ENCODE measurements at regions not wholly inside any gene's neighbourhood (a gene's known extent, or its start where the extent isn't known, plus 50 kb on each side); places are given as distances from the start of the nearest gene placed in this dataset.

- TF ChIP-seq ZNF462 (CRISPR knock-in tag; IDR thresholded peaks at IDR 0.05): no peak
- no peak for TF ChIP-seq ETS1 (IDR thresholded peaks at IDR 0.05)
Measured at GRCh38 chr3:159488602-159489001, 500.0 kb upstream of the IL12A start (continued).

GRCh38 chr3:159497361-159497760 is 491.3 kb upstream of the IL12A start:
- ATAC-seq (no peak), DNase-seq (ENCODE audit: low spot score) (no peak)
- H3K4me3 ChIP-seq: no peak overlapping the region
- no peaks in the 10 kb centered on the region for H3K4me1 ChIP-seq (ENCODE audit: insufficient read depth)
- no peak overlapping the region for H2AFZ ChIP-seq
- no peaks in the 10 kb centered on the region for H3K36me3 Mint-ChIP-seq (ENCODE audit: low read depth)
- H3K79me2 ChIP-seq (replicated peaks; ENCODE audit: insufficient read depth): no peaks in the 10 kb centered on the region
- H3K36me3 ChIP-seq (ENCODE audit: insufficient read depth): no peaks in the 10 kb centered on the region
- H3K9me2 ChIP-seq (ENCODE audit: insufficient read depth): no peaks in the 10 kb centered on the region
- H3K27ac Mint-ChIP-seq: no peak overlapping the region
- no peaks in the 10 kb centered on the region for H3K4me1 Mint-ChIP-seq
- no peaks in the 10 kb centered on the region for H3K27me3 ChIP-seq (ENCODE audit: insufficient read depth)
- H3K4me2 ChIP-seq: no peak overlapping the region
- no peaks in the 10 kb centered on the region for H3F3A ChIP-seq (replicated peaks; ENCODE audit: low read depth)
- H4K20me1 ChIP-seq (replicated peaks; ENCODE audit: insufficient read depth): no peaks in the 10 kb centered on the region
- no peak overlapping the region for H3K27ac ChIP-seq (ENCODE audit: low read depth)
- TF ChIP-seq NANOG (IDR thresholded peaks at IDR 0.05; ENCODE audit: borderline replicate concordance): no peak
- H3K27me3 Mint-ChIP-seq (ENCODE audit: insufficient read depth, low read depth, poor library complexity): no peaks in the 10 kb centered on the region
- no peak overlapping the region for H3K4me3 Mint-ChIP-seq
- H3K9me3 Mint-ChIP-seq: peaks cover 3% of the 10 kb centered on the region; the same call in 1 of the 3 replicates
